Kidney (tissue), 13 donors: ENCODE measurements at regions not wholly inside any gene's neighbourhood (a gene's known extent, or its start where the extent isn't known, plus 50 kb on each side); places are given as distances from the start of the nearest gene placed in this dataset.

ENCODE experiments used
- DNase-seq, 5 donors: peaks; one replicate each; pipeline ENCODE4 v3.0.0-alpha.2; 2013 to 2020
- FAIRE-seq: peaks from 2 replicates; lab custom pipeline; 2012; peaks lifted over from hg19 to GRCh38; lab: Jason Lieb, UNC
- H3K27ac ChIP-seq, 2 donors: one replicate each; pipeline ENCODE4 v1.7.0; 2013; ENCODE audit warnings: low read depth in 2 of 2, low read length in 2 of 2, inconsistent platforms in 1 of 2
- H3K27me3 ChIP-seq: one replicate; pipeline ENCODE4 v1.7.1; 2013; ENCODE audit warnings: low read length, inconsistent platforms; ENCODE audit not compliant: control insufficient read depth, insufficient read depth
- H3K36me3 ChIP-seq, 3 donors: one replicate each; pipeline versions ENCODE4 v1.7.0 to v1.7.1; 2013; ENCODE audit warnings: low read length in 3 of 3, control low read depth in 1 of 3, inconsistent platforms in 1 of 3; ENCODE audit not compliant: insufficient read depth in 3 of 3, control insufficient read depth in 2 of 3
- H3K4me1 ChIP-seq, 3 donors: one replicate each; pipeline versions ENCODE4 v1.7.0 to v1.7.1; 2013; ENCODE audit warnings: low read length in 3 of 3, inconsistent platforms in 1 of 3, low read depth in 1 of 3; ENCODE audit not compliant: control insufficient read depth in 2 of 3, insufficient read depth in 2 of 3
- H3K4me3 ChIP-seq, 3 donors: one replicate each; pipeline versions ENCODE4 v1.7.0 to v1.8.1; 2013; ENCODE audit warnings: low read length in 3 of 3, control low read depth in 1 of 3, inconsistent platforms in 1 of 3
- H3K9ac ChIP-seq, 3 donors: one replicate each; pipeline versions ENCODE4 v1.7.0 to v1.7.1; 2013; ENCODE audit warnings: low read length in 3 of 3, control low read depth in 1 of 3, inconsistent platforms in 1 of 3
- H3K9me3 ChIP-seq, 3 donors: one replicate each; pipeline versions ENCODE4 v1.7.0 to v1.7.1; 2013; ENCODE audit warnings: low read length in 3 of 3, control low read depth in 1 of 3, inconsistent platforms in 1 of 3; ENCODE audit not compliant: control insufficient read depth in 2 of 3, insufficient read depth in 1 of 3
- CTCF ChIP-seq: IDR thresholded peaks from 3 replicates; pipeline ENCODE4 v1.5.1; 2012; ENCODE audit warnings: mild to moderate bottlenecking, moderate library complexity, borderline replicate concordance; ENCODE audit not compliant: insufficient read depth; ENCODE audit errors: extremely low read depth
- intact Hi-C: fragments of 100-400 bp; cut with DNase I; formaldehyde crosslinking; loops from one replicate; pipeline ENCODE4 v1.11.1; 2022
- donor health status: control.
- donor health status: control.
- donor health status: control.
- donor health status: control.
- donor health status: control.
- donor health status: DM: yes; HTN: yes; CAD: no.
- donor health status: Normal renal cell carcinoma (clear cell type).

- Histone ChIP-seq H3K9ac (no peak overlapping the region), H3K9me3 (no peaks in the 10 kb centered on the region), H3K4me1 (no peaks in the 10 kb centered on the region), H3K36me3 (no peaks in the 10 kb centered on the region), H3K27ac (no peak overlapping the region), H3K4me3 (no peak overlapping the region), H3K27me3 (no peaks in the 10 kb centered on the region)
- intact Hi-C loops = no loop called here
- DNase-seq = peak in 1 of 5 donors; percentile 19
- no peak for FAIRE-seq
- TF ChIP-seq CTCF = no peak
Measured at GRCh38 chr10:131439705-131440104, 128.2 kb upstream of the TCERG1L start.

DNA sequence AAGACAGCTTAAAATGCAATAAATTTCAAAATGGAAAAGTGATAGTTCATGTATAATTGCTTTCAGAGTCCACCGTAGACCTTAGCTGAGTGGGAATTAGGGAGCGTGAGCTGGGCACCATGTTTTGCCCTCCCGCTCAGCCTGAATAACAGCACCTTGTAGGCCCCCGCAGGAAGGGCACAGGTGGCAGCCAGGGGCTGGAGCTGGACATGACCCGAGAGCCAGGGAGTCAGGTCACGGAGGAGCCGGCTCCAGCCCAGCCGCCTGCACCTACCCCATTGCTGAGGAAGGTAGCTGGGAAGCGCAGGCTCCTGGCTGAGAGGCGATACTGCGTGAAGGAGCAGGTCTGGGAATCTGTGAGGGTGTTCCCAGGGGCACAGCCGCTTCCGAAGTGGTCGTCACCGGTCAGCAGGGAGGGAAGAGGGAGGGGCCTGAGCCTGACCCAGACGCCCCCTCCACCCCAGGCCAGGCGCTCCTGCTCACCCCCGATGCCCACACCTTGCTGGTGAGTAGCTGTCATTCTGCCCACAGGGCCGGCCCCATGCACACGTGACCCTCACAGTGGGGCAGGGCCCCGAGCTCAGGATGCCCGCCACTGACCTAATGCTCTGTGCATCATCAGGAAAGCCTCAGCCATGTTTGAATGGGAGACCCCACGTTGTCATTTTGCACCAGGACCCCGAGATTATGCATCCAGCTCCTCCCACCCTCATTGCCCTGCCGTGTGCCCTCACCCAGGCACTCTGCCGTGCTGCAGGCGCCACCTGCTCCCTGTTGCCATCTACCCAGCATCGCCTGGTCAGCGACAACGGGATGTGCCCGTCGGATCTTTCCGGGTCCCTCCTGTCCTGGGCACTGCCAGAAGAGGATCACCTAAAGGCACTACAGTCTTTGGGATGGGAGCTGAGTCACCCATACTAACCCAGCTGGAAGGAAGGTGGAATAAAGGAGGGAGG, 129.2 kb upstream of the TCERG1L start:
- DNase-seq (peak in 1 of 5 donors; percentile 73), FAIRE-seq (no peak)
- intact Hi-C loops = no loop called here
- no peak for TF ChIP-seq CTCF
- Histone ChIP-seq H3K9ac (no peak overlapping the region), H3K36me3 (no peaks in the 10 kb centered on the region), H3K27me3 (no peaks in the 10 kb centered on the region), H3K27ac (no peak overlapping the region), H3K4me1 (no peaks in the 10 kb centered on the region), H3K4me3 (no peak overlapping the region), H3K9me3 (no peaks in the 10 kb centered on the region)

GRCh38 chr10:131442271-131442670, 130.8 kb upstream of the TCERG1L start:
- no peak overlapping the region for H3K9ac ChIP-seq
- H3K4me3 ChIP-seq = no peak overlapping the region
- FAIRE-seq (no peak), DNase-seq (peak in 1 of 5 donors; percentile 48)
- TF ChIP-seq CTCF = no peak
- no peak overlapping the region for H3K27ac ChIP-seq
- intact Hi-C loops = no loop called here
- no peaks in the 10 kb centered on the region for H3K9me3 ChIP-seq
- H3K4me1 ChIP-seq = no peaks in the 10 kb centered on the region
- no peaks in the 10 kb centered on the region for H3K27me3 ChIP-seq
- H3K36me3 ChIP-seq = no peaks in the 10 kb centered on the region
